ENCODE measurements at regions not wholly inside any gene's neighbourhood (a gene's known extent, or its start where the extent isn't known, plus 50 kb on each side); places are given as distances from the start of the nearest gene placed in this dataset.

- Mint-ChIP-seq H3K27ac (no peak overlapping the region), H3K27me3 (peaks cover 9% of the 10 kb centered on the region), H3K4me1 (no peaks in the 10 kb centered on the region), H3K36me3 (no peaks in the 10 kb centered on the region), H3K9me3 (no peaks in the 10 kb centered on the region), H3K4me3 (no peak overlapping the region)
- ATAC-seq (ENCODE audit: low read depth in 2 of 2) (no peak), DNase-seq (no peak)
- Histone ChIP-seq H3K36me3 (ENCODE audit: control insufficient read depth, insufficient read depth, low read length) (no peaks in the 10 kb centered on the region), H3K4me3 (ENCODE audit: low read depth, low read length) (no peak overlapping the region), H3K27me3 (ENCODE audit: control insufficient read depth, insufficient read depth, low read length) (no peaks in the 10 kb centered on the region), H3K4me1 (ENCODE audit: control insufficient read depth, insufficient read depth, low read length, poor library complexity, severe bottlenecking) (no peaks in the 10 kb centered on the region), H3K9me3 (ENCODE audit: control insufficient read depth in 2 of 2, low read length in 2 of 2) (no peaks in the 10 kb centered on the region), H3K27ac (ENCODE audit: insufficient read depth, low read length, poor library complexity, severe bottlenecking) (no peak overlapping the region)
Observed at GRCh38 chr11:19307498-19307897, 66.8 kb upstream of the E2F8 start.

GRCh38 chr11:19306179-19306944 lies 65.6 kb upstream of the E2F8 start:
- Histone ChIP-seq H3K4me1 (ENCODE audit: control insufficient read depth, insufficient read depth, low read length, poor library complexity, severe bottlenecking) (no peaks in the 10 kb centered on the region), H3K27ac (ENCODE audit: insufficient read depth, low read length, poor library complexity, severe bottlenecking) (no peak overlapping the region), H3K27me3 (ENCODE audit: control insufficient read depth, insufficient read depth, low read length) (no peaks in the 10 kb centered on the region), H3K9me3 (ENCODE audit: control insufficient read depth in 2 of 2, low read length in 2 of 2) (no peaks in the 10 kb centered on the region), H3K36me3 (ENCODE audit: control insufficient read depth, insufficient read depth, low read length) (no peaks in the 10 kb centered on the region), H3K4me3 (ENCODE audit: low read depth, low read length) (no peak overlapping the region)
- ATAC-seq (ENCODE audit: low read depth in 2 of 2) (no peak), DNase-seq (no peak)
- no peaks in the 10 kb centered on the region for H3K36me3 Mint-ChIP-seq
- no peak overlapping the region for H3K27ac Mint-ChIP-seq
- H3K27me3 Mint-ChIP-seq, result peaks cover 9% of the 10 kb centered on the region
- H3K4me3 Mint-ChIP-seq, result no peak overlapping the region
- no peaks in the 10 kb centered on the region for H3K9me3 Mint-ChIP-seq
- no peaks in the 10 kb centered on the region for H3K4me1 Mint-ChIP-seq

- Mint-ChIP-seq H3K4me1 (no peaks in the 10 kb centered on the region), H3K27me3 (peaks cover 12% of the 10 kb centered on the region), H3K27ac (no peak overlapping the region), H3K4me3 (no peak overlapping the region), H3K36me3 (no peaks in the 10 kb centered on the region), H3K9me3 (no peaks in the 10 kb centered on the region)
- Histone ChIP-seq H3K27me3 (ENCODE audit: control insufficient read depth, insufficient read depth, low read length) (peaks cover 9% of the 10 kb centered on the region), H3K4me3 (ENCODE audit: low read depth, low read length) (no peak overlapping the region), H3K27ac (ENCODE audit: insufficient read depth, low read length, poor library complexity, severe bottlenecking) (no peak overlapping the region), H3K36me3 (ENCODE audit: control insufficient read depth, insufficient read depth, low read length) (no peaks in the 10 kb centered on the region), H3K9me3 (ENCODE audit: control insufficient read depth in 2 of 2, low read length in 2 of 2) (no peaks in the 10 kb centered on the region), H3K4me1 (ENCODE audit: control insufficient read depth, insufficient read depth, low read length, poor library complexity, severe bottlenecking) (no peaks in the 10 kb centered on the region)
- no peak for ATAC-seq (ENCODE audit: low read depth in 2 of 2)
- DNase-seq, result no peak
Observed at GRCh38 chr11:19301361-19301760, 60.6 kb upstream of the E2F8 start.

- ATAC-seq (ENCODE audit: low read depth in 2 of 2), result no peak
- Mint-ChIP-seq H3K27ac (no peak overlapping the region), H3K27me3 (peaks cover 31% of the 10 kb centered on the region), H3K36me3 (no peaks in the 10 kb centered on the region), H3K4me3 (no peak overlapping the region), H3K4me1 (no peaks in the 10 kb centered on the region), H3K9me3 (no peaks in the 10 kb centered on the region)
- H3K27ac ChIP-seq (ENCODE audit: insufficient read depth, low read length, poor library complexity, severe bottlenecking), result no peak overlapping the region
- no peaks in the 10 kb centered on the region for H3K4me1 ChIP-seq (ENCODE audit: control insufficient read depth, insufficient read depth, low read length, poor library complexity, severe bottlenecking)
- peaks cover 15% of the 10 kb centered on the region for H3K27me3 ChIP-seq (ENCODE audit: control insufficient read depth, insufficient read depth, low read length)
- no peak overlapping the region for H3K4me3 ChIP-seq (ENCODE audit: low read depth, low read length)
- DNase-seq, result no peak
- H3K9me3 ChIP-seq (ENCODE audit: control insufficient read depth in 2 of 2, low read length in 2 of 2), result no peaks in the 10 kb centered on the region
- H3K36me3 ChIP-seq (ENCODE audit: control insufficient read depth, insufficient read depth, low read length), result no peaks in the 10 kb centered on the region
Observed at GRCh38 chr11:19294444-19294843, 53.7 kb upstream of the E2F8 start.

GRCh38 chr11:19291064-19291463 lies 50.3 kb upstream of the E2F8 start:
- no peaks in the 10 kb centered on the region for H3K4me1 Mint-ChIP-seq
- no peaks in the 10 kb centered on the region for H3K36me3 ChIP-seq (ENCODE audit: control insufficient read depth, insufficient read depth, low read length)
- no peaks in the 10 kb centered on the region for H3K4me1 ChIP-seq (ENCODE audit: control insufficient read depth, insufficient read depth, low read length, poor library complexity, severe bottlenecking)
- no peak overlapping the region for H3K4me3 Mint-ChIP-seq
- no peak for DNase-seq
- H3K27ac Mint-ChIP-seq, result peak overlapping the region in 2 of 3 donors; percentile 5 to 85
- no peaks in the 10 kb centered on the region for H3K36me3 Mint-ChIP-seq
- peaks cover 26% of the 10 kb centered on the region for H3K27me3 Mint-ChIP-seq
- H3K4me3 ChIP-seq (ENCODE audit: low read depth, low read length), result no peak overlapping the region
- peaks cover 0 to 2% (median 0%) of the 10 kb centered on the region in 7 donors for H3K9me3 Mint-ChIP-seq
- H3K27ac ChIP-seq (ENCODE audit: insufficient read depth, low read length, poor library complexity, severe bottlenecking), result no peak overlapping the region
- no peaks in the 10 kb centered on the region for H3K9me3 ChIP-seq (ENCODE audit: control insufficient read depth in 2 of 2, low read length in 2 of 2)
- H3K27me3 ChIP-seq (ENCODE audit: control insufficient read depth, insufficient read depth, low read length), result peaks cover 6% of the 10 kb centered on the region
- no peak for ATAC-seq (ENCODE audit: low read depth in 2 of 2)
